Pancreas (tissue), 10 donors: ENCODE measurements at regions not wholly inside any gene's neighbourhood (a gene's known extent, or its start where the extent isn't known, plus 50 kb on each side); places are given as distances from the start of the nearest gene placed in this dataset.

ENCODE experiments used
- ATAC-seq, 4 donors: fragments of 200-7000 bp; cut with Tn5 transposase; one replicate each; pipeline versions ENCODE4 v1.8.0 to v1.9.1; 2020; ENCODE audit warnings: mild to moderate bottlenecking in 4 of 4, moderate library complexity in 4 of 4
- DNase-seq, 6 donors: peaks; one replicate each; pipeline ENCODE4 v3.0.0-alpha.2; 2020
- FAIRE-seq: peaks from 2 replicates; lab custom pipeline; 2012; peaks lifted over from hg19 to GRCh38; lab: Jason Lieb, UNC
- H3K27ac ChIP-seq, 4 donors: fragments of 200-600 bp; sonication (generic); 1 replicate in 3 of 4; 2 replicates in 1 of 4; pipeline versions ENCODE4 v1.5.0 to v1.8.0; 2020
- H3K27me3 ChIP-seq, 4 donors: fragments of 200-600 bp; one replicate each; pipeline ENCODE4 v1.8.0; 2021
- H3K36me3 ChIP-seq, 3 donors: fragments of 200-600 bp; sonication (generic) in 1 of 3; one replicate each; pipeline versions ENCODE4 v1.5.0 to v1.8.0; 2020 to 2021
- H3K4me1 ChIP-seq, 3 donors: fragments of 200-600 bp; one replicate each; pipeline ENCODE4 v1.8.0; 2021
- H3K4me3 ChIP-seq, 4 donors: fragments of 200-600 bp; sonication (generic) in 2 of 4; one replicate each; pipeline versions ENCODE4 v1.5.0 to v1.8.0; 2020 to 2021
- H3K9me3 ChIP-seq, 4 donors: fragments of 200-600 bp; one replicate each; pipeline ENCODE4 v1.8.0; 2021
- WGBS, 2 donors: extraction: QIAGEN DNeasy Blood & Tissue Kit; methylation state at CpG; one replicate each; pipeline ENCODE4 v1.1.7; 2013; 5-methylcytosine and 5-hydroxymethylcytosine counted together
- intact Hi-C, 3 donors: fragments of 100-400 bp; cut with DNase I; formaldehyde crosslinking; loops; one replicate each; pipeline versions ENCODE4 v1.11.1 to v1.14.2; 2022
- TF ChIP-seq, protein P1 (sequence below), 4 donors: fragments of 200-600 bp; sonication (generic) in 3 of 4; IDR thresholded peaks; one replicate each; pipeline versions ENCODE4 v1.5.0 to v1.8.0; 2021; ENCODE audit warnings: antibody characterized with exemption in 4 of 4
- donor health status: healthy with polysubstance abuse.
- donor health status: DM: no; HTN: no; CAD: no; lungs with moderate emphysema.
- donor health status: DM: no; HTN: no; CAD: no.
- donor health status: control.
- donor health status: control.
- donor health status: Bipolar disorder and iron deficiency.
- donor health status: DM: yes; HTN: yes; CAD: no.
- donor health status: DM: no; HTN: no; CAD: no.
- donor health status: DM: no; HTN: no; CAD: no.
- donor health status: DM: yes; HTN: yes; CAD: no.

DNA sequence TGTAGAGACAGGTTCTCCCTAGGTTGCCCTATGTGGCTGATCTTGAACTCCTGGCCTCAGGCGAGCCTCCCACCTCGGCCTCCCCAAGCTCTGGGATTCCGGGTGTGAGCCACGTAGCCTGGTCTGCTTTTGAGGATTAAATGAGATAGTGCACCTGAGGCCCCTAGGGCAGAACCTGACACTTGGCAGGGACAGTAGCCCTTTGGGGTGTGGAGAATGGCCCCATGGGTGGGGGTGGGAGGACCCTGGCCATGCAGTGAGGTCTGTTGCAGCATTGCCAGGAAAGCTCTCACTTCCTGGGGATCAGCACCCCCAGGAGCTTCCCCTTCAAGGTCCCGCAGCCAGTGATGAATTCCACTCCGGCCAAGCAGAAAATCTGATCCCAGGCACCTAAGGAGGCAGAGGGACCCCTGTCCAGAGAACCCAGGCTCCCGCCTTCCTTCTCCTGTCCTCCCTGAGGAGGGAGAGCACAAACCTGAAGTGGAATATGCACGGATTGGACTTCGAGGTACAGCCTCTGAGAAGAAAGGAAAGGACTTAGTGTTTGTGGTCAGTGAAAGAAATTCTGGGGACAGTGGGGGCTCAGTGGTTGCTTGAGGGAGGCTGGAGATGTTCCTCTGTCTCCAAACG lies 73.9 kb upstream of the UNC5A start:
- H3K9me3 ChIP-seq, result no peaks in the 10 kb centered on the region
- no peaks in the 10 kb centered on the region for H3K4me1 ChIP-seq
- no peak overlapping the region for H3K27ac ChIP-seq
- DNase-seq (peak in 2 of 6 donors; percentile 4 to 15), ATAC-seq (no peak), FAIRE-seq (no peak)
- H3K36me3 ChIP-seq, result no peaks in the 10 kb centered on the region
- 47 to 54% methylated on average over 10 of the region's 10 CpGs for WGBS, 2 donors
- TF ChIP-seq, protein P1, sequence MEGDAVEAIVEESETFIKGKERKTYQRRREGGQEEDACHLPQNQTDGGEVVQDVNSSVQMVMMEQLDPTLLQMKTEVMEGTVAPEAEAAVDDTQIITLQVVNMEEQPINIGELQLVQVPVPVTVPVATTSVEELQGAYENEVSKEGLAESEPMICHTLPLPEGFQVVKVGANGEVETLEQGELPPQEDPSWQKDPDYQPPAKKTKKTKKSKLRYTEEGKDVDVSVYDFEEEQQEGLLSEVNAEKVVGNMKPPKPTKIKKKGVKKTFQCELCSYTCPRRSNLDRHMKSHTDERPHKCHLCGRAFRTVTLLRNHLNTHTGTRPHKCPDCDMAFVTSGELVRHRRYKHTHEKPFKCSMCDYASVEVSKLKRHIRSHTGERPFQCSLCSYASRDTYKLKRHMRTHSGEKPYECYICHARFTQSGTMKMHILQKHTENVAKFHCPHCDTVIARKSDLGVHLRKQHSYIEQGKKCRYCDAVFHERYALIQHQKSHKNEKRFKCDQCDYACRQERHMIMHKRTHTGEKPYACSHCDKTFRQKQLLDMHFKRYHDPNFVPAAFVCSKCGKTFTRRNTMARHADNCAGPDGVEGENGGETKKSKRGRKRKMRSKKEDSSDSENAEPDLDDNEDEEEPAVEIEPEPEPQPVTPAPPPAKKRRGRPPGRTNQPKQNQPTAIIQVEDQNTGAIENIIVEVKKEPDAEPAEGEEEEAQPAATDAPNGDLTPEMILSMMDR (IDR thresholded peaks at IDR 0.05), result no peak
- no peak overlapping the region for H3K4me3 ChIP-seq
- H3K27me3 ChIP-seq, result peaks cover 0 to 4% (median 0%) of the 10 kb centered on the region in 4 donors
- intact Hi-C loops, result no loop called here

DNA sequence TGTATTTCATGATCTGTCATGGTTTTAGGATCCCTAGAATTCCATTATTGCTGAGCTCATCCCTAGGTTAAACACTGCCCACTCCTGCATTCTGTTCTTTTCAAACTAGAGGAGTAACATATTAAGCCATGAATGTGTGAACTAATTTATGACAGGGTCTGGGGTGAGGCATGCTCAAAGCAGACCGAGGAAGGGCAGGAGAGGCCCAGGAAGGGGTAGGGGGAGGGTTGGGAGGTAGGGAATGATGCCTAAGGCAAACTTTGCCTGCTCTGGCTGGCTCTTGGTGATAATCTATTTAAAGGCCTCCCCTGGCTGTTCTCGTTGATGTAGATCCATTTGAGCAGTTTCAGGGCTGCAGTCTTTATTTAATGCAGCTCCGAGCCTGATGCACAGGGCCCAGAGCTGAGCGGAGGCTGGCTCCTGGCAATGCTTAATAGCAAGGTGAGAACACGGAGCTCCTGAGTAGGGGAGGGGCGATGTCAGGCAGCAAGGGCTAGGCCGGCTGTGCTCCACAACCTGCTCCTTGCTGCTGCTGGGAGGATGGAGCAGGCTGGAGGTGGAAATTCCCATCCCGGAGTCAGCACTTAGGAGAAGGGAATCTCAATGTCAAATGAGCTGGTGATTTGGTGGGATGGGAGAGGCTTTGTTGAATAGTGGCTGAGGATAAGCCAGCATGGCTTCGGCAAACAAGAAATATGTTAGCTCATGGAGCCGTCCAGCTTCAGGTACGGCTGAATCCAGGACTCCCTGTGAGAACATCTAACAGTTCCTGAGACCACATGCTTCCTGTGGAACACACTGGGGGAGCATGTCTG lies 73.2 kb upstream of the UNC5A start:
- ATAC-seq (no peak), DNase-seq (peak in 3 of 6 donors; percentile 1 to 35 (median 6)), FAIRE-seq (no peak)
- 48 to 54% methylated on average over 11 of the region's 11 CpGs for WGBS, 2 donors
- TF ChIP-seq, protein P1 (IDR thresholded peaks at IDR 0.05), result no peak
- H3K9me3 ChIP-seq, result no peaks in the 10 kb centered on the region
- intact Hi-C loops, result no loop called here
- no peaks in the 10 kb centered on the region for H3K36me3 ChIP-seq
- no peak overlapping the region for H3K27ac ChIP-seq
- no peaks in the 10 kb centered on the region for H3K4me1 ChIP-seq
- H3K27me3 ChIP-seq, result peaks cover 0 to 4% (median 0%) of the 10 kb centered on the region in 4 donors
- H3K4me3 ChIP-seq, result no peak overlapping the region

DNA sequence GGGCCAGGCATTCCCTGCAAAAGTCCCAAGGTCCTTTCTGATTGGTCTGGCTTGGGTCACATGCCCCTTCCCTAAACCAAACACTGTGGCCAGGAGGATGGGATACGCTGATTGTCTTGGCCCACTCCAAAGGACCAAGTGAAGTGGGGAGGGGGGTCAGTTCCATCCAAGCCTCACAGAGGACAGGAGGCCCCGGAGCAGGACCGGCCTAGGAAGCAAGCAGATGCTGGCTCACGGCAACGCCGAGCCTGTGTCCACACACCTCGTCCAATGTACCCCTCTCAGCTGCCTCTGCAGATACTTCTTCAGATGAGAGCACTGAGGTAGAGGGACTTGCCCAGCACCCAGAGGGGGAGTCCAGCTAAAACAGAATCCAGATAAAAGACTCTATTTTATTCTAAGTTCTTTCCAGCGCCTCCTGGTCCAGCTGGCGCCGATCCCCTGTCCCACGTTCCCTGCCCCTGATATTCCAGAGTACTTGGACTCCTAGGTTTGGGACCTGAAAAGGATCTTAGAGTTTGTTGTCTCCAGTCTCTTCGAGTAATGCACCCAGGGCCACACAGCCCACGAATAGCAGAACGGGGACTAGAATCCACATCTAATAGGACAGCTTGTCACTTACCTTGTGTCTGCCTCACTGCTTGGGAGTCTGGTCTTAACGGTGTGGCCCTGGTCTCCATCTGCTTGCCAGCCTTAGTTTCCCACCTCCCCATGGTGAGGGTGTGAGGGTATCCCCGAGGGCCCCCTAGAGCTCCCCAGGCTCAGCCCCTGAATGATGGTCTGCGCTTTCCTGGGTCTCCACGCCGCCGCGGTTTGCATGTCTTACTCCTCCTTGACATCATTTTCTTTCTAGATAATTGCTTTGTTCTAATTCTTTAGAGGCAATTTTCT lies 72.4 kb upstream of the UNC5A start:
- Histone ChIP-seq H3K36me3 (no peaks in the 10 kb centered on the region), H3K9me3 (no peaks in the 10 kb centered on the region), H3K27me3 (peaks cover 0 to 4% (median under 1%) of the 10 kb centered on the region in 4 donors), H3K4me3 (no peak overlapping the region), H3K4me1 (no peaks in the 10 kb centered on the region), H3K27ac (no peak overlapping the region)
- ATAC-seq (no peak), FAIRE-seq (no peak), DNase-seq (peak in 2 of 6 donors; percentile 2 to 46)
- intact Hi-C loops, result no loop called here
- TF ChIP-seq, protein P1 (IDR thresholded peaks at IDR 0.05), result no peak
- WGBS, 2 donors, result 70 to 73% methylated on average over 21 of the region's 21 CpGs

DNA sequence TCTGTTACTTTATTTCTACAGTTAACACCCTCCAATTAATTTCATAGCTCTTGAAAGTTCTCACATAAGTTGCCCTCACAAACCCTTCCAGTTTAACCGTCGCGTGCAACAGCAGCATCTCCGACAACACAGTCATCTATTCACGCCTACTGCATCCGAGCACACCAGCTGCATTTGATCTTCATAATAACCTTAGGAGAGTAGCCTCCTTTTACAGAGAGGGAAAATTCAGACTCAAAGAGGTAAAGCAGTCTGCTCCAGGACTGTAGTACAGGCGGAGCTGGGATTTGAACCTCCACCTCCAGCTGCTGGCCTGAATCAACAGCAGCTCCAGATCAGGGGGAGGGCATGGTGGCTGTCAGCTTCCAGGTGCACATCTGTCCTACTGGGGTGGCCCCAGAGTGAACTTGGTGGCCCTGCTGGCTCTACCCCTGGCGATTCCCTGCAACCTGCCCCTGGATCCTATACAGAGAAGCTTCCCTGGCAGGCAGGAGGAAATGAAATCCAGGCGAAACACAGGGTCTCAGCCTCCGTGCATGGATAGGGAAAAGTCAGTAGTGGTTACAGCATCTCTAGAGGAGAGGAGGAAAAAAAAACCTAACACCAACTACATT lies 71.6 kb upstream of the UNC5A start:
- H3K27me3 ChIP-seq, result peaks cover 0 to 9% (median 2%) of the 10 kb centered on the region in 4 donors
- no peak overlapping the region for H3K4me3 ChIP-seq
- WGBS, 2 donors, result 67 to 78% methylated on average over 10 of the region's 10 CpGs
- no peak for ATAC-seq
- H3K27ac ChIP-seq, result no peak overlapping the region
- H3K4me1 ChIP-seq, result no peaks in the 10 kb centered on the region
- no peak for FAIRE-seq
- intact Hi-C loops, result no loop called here
- peak in 1 of 6 donors; percentile 27 for DNase-seq
- no peaks in the 10 kb centered on the region for H3K36me3 ChIP-seq
- TF ChIP-seq, protein P1 (IDR thresholded peaks at IDR 0.05), result no peak
- H3K9me3 ChIP-seq, result no peaks in the 10 kb centered on the region
